ENCODE measurements at regions not wholly inside any gene's neighbourhood (a gene's known extent, or its start where the extent isn't known, plus 50 kb on each side); places are given as distances from the start of the nearest gene placed in this dataset.

- Histone ChIP-seq H3K4me3 (no peak overlapping the region), H3K9me3 (peaks cover 0 to 4% of the 10 kb centered on the region in 2 donors), H3K27me3 (no peaks in the 10 kb centered on the region), H3K36me3 (no peaks in the 10 kb centered on the region), H3K27ac (no peak overlapping the region), H3K4me1 (no peaks in the 10 kb centered on the region)
- intact Hi-C loops (cut with DNase I), result no loop called here
- no peak for DNase-seq
- TF ChIP-seq, protein P1, sequence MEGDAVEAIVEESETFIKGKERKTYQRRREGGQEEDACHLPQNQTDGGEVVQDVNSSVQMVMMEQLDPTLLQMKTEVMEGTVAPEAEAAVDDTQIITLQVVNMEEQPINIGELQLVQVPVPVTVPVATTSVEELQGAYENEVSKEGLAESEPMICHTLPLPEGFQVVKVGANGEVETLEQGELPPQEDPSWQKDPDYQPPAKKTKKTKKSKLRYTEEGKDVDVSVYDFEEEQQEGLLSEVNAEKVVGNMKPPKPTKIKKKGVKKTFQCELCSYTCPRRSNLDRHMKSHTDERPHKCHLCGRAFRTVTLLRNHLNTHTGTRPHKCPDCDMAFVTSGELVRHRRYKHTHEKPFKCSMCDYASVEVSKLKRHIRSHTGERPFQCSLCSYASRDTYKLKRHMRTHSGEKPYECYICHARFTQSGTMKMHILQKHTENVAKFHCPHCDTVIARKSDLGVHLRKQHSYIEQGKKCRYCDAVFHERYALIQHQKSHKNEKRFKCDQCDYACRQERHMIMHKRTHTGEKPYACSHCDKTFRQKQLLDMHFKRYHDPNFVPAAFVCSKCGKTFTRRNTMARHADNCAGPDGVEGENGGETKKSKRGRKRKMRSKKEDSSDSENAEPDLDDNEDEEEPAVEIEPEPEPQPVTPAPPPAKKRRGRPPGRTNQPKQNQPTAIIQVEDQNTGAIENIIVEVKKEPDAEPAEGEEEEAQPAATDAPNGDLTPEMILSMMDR (IDR thresholded peaks at IDR 0.05), result no peak
- no peak for ATAC-seq
These were observed 201.7 kb downstream of the RAMP3 start for GRCh38 chr7:45359250-45359649.

DNA sequence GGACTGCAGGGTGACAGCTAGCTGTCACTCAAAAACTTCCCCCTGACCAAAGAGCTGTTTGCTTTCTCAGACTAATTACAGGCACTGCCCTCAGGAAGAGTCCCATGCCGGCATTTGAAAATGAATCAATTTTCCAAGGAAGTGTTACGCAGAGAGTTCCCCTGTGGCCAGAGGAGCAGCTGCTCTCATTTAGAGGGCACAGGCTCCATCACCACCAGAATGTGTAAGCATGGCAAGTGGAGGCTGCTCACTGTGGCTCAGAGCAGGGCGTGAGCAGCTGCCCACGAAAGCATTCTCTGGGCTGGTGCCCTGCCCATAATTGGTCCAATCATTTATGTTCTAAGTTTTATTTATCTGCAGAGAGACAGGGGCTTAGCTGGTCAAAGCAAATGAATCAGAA is 202.2 kb downstream of the RAMP3 start:
- no peak for ATAC-seq
- DNase-seq, result no peak
- H3K36me3 ChIP-seq, result no peaks in the 10 kb centered on the region
- no peaks in the 10 kb centered on the region for H3K4me1 ChIP-seq
- no peaks in the 10 kb centered on the region for H3K27me3 ChIP-seq
- H3K9me3 ChIP-seq, result peaks cover 0 to 4% of the 10 kb centered on the region in 2 donors
- H3K27ac ChIP-seq, result no peak overlapping the region
- TF ChIP-seq, protein P1 (IDR thresholded peaks at IDR 0.05), result no peak
- H3K4me3 ChIP-seq, result no peak overlapping the region
- intact Hi-C loops (cut with DNase I), result no loop called here

DNA sequence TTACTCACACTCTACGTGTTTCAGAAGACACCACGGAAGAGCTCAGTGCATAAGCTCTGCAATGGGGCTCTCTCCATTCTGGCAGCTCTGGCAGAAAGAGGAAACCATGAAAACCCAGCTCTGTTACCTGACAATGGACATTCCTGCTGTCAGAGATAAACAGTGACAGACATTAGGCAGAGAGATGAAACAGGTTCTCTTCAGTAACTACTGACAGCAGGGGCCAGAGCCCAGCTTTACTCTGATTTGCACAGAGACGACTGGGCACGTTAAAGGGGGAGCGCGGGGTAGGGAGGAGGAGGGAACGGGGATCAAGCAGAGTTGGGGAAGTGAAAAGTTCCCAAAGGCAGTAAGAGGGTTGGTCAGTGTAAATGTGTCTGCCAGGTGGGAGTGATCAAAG is 206.1 kb downstream of the RAMP3 start:
- TF ChIP-seq, protein P1 (IDR thresholded peaks at IDR 0.05), result no peak
- peaks cover 0 to 6% of the 10 kb centered on the region in 2 donors for H3K9me3 ChIP-seq
- H3K4me1 ChIP-seq, result no peaks in the 10 kb centered on the region
- no peak overlapping the region for H3K27ac ChIP-seq
- ATAC-seq, result no peak
- no peaks in the 10 kb centered on the region for H3K27me3 ChIP-seq
- DNase-seq, result no peak
- no peaks in the 10 kb centered on the region for H3K36me3 ChIP-seq
- intact Hi-C loops (cut with DNase I), result no loop called here
- H3K4me3 ChIP-seq, result no peak overlapping the region

DNA sequence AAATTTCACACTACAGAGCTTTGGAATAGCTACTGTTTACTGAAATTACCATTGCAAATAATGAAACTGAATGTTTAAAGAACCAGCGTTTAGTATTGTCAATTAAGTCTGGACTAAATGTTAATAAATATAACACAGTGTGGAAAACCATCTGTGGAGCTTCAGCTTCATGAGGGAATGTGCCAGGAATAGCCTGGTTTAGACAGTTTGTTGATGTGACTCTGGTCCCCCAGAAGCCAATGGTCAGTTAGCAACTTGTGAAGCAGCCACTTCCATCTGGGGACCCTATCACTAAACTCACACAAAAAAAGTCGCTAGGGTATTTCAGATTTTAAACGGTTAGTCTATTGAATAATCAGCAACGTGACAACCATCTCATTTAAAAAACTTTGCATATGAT is 207.8 kb downstream of the RAMP3 start:
- Histone ChIP-seq H3K4me3 (no peak overlapping the region), H3K4me1 (no peaks in the 10 kb centered on the region), H3K27ac (no peak overlapping the region), H3K9me3 (peaks cover 0 to 8% of the 10 kb centered on the region in 2 donors), H3K36me3 (no peaks in the 10 kb centered on the region), H3K27me3 (no peaks in the 10 kb centered on the region)
- DNase-seq, result no peak
- intact Hi-C loops (cut with DNase I), result no loop called here
- TF ChIP-seq, protein P1 (IDR thresholded peaks at IDR 0.05), result no peak
- ATAC-seq, result no peak

GRCh38 chr7:45366475-45366874 is 207.7 kb upstream of the ADCY1 start:
- DNase-seq, result peak in 1 of 4 donors; percentile 28
- TF ChIP-seq, protein P1 (IDR thresholded peaks at IDR 0.05), result no peak
- no peak for ATAC-seq
- no peaks in the 10 kb centered on the region for H3K27me3 ChIP-seq
- H3K9me3 ChIP-seq, result peaks cover 0 to 8% of the 10 kb centered on the region in 2 donors
- no peak overlapping the region for H3K4me3 ChIP-seq
- no peaks in the 10 kb centered on the region for H3K36me3 ChIP-seq
- H3K4me1 ChIP-seq, result no peaks in the 10 kb centered on the region
- intact Hi-C loops (cut with DNase I), result no loop called here
- no peak overlapping the region for H3K27ac ChIP-seq
